ENCODE measurements at regions not wholly inside any gene's neighbourhood (a gene's known extent, or its start where the extent isn't known, plus 50 kb on each side); places are given as distances from the start of the nearest gene placed in this dataset.

DNA sequence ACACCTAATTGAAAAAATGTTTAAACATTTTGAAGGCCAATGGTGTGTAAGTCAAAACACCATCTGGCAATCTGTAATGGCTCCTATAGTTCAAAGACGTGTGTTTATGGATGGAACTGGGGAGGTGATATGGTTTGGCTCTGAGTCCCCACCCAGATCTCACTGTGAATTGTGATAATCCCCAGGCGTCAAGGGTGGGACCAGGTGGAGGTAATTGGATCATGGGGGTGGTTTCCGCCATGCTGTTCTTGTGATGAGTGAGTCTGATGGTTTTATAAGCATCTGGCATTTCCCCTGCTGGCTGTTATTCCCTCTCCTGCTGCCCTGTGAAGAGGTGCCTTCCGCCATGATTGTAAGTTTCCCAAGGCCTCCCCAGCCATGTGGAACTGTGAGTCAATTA is 52.2 kb downstream of the ADRA2C start:
- H3K27ac ChIP-seq (ENCODE audit: low read depth, low read length, severe bottlenecking), result no peak overlapping the region
- WGBS, 2 experiments (ENCODE audit: insufficient coverage in 2 of 2), result 83 to 87% methylated on average over 4 of the region's 4 CpGs
- H3K9me3 ChIP-seq (ENCODE audit: control insufficient read depth, low read length), result no peaks in the 10 kb centered on the region
- no peaks in the 10 kb centered on the region for H3K36me3 ChIP-seq (ENCODE audit: control insufficient read depth, insufficient read depth, low read length)
- peaks cover 7% of the 10 kb centered on the region for H3K4me1 ChIP-seq (ENCODE audit: control insufficient read depth, insufficient read depth, low read length, poor library complexity, severe bottlenecking)
- H3K4me3 ChIP-seq (ENCODE audit: extremely low read depth, insufficient read depth, low read length, poor library complexity, severe bottlenecking), result no peak overlapping the region

DNA sequence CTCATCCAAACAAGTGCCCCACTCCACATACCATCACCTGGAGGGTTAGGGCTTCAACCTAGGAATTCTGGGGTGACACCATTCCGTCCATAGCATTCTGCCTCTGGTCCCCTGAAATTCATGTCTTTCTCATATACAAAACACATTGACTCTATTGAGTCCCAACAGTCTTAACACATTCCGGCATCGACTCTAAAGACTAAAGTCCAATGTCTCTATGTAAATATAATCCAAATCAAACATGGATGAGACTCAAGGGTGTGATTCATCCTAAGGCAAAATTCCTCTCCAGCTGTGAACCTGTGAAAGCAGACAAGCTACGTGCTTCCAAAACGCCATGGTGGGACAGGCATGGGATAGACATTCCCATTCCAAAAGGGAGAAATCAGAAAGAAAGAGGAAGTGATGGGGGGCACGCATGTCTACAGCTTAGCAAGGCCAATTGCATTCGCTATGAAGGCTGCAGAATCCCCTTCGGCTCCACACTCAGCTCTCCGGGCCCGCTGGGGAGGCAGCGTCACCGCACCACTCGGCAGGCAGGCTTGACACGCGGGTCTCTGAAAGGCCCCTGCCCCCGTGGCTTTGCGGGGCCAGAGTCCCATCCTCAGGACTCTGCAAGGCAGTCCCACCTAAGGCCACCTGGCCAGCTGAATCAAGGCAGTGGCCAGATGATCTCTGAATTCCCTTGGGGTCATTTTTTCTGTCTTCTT is 53.2 kb downstream of the ADRA2C start:
- Histone ChIP-seq H3K4me1 (ENCODE audit: control insufficient read depth, insufficient read depth, low read length, poor library complexity, severe bottlenecking) (peaks cover 9% of the 10 kb centered on the region), H3K27ac (ENCODE audit: low read depth, low read length, severe bottlenecking) (no peak overlapping the region), H3K36me3 (ENCODE audit: control insufficient read depth, insufficient read depth, low read length) (no peaks in the 10 kb centered on the region), H3K4me3 (ENCODE audit: extremely low read depth, insufficient read depth, low read length, poor library complexity, severe bottlenecking) (no peak overlapping the region), H3K9me3 (ENCODE audit: control insufficient read depth, low read length) (no peaks in the 10 kb centered on the region)
- WGBS, 2 experiments (ENCODE audit: insufficient coverage in 2 of 2), result 88 to 91% methylated on average over 15 to 17 of the region's 17 CpGs

DNA sequence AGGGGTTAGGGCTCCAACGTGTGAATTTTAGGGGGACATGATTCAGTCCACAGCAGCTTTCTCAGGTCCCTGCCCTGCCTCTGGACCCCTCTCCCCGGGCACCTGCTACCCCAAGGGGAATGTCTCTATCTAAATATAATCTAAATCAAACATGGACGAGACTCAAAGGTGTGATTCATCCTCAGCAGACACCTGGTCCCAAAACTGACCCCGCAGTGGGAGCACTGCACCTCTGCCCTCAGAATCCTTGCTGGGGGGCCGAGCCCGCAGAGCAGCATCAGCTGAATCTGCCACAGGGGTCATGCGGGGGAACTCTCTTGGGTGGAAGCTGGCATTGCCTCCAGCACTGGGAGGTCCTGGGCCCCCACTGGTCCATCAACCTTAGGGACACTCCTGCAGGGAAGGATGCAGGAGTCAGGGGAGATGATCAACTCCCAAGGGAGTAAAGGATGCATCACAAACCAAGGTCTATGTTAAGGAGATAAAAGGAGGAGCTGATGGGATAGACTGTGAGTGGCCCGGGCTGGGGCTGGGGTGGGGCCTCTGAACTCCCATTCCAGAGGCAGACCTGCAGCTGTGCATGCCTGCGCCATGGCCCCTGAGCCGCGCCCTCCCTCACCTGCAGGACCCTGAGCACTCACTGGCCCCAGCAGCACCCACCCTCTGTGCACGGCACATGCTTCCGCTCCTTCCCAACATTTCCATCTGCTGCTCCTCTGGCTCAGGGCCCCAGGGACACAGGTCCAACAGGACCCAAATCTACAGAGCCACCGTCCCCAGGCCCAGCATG is 54.0 kb downstream of the ADRA2C start:
- WGBS, 2 experiments (ENCODE audit: insufficient coverage in 2 of 2), result 87 to 92% methylated on average over 10 to 13 of the region's 14 CpGs
- Histone ChIP-seq H3K9me3 (ENCODE audit: control insufficient read depth, low read length) (no peaks in the 10 kb centered on the region), H3K4me1 (ENCODE audit: control insufficient read depth, insufficient read depth, low read length, poor library complexity, severe bottlenecking) (peaks cover 9% of the 10 kb centered on the region), H3K4me3 (ENCODE audit: extremely low read depth, insufficient read depth, low read length, poor library complexity, severe bottlenecking) (no peak overlapping the region), H3K36me3 (ENCODE audit: control insufficient read depth, insufficient read depth, low read length) (no peaks in the 10 kb centered on the region), H3K27ac (ENCODE audit: low read depth, low read length, severe bottlenecking) (no peak overlapping the region)

DNA sequence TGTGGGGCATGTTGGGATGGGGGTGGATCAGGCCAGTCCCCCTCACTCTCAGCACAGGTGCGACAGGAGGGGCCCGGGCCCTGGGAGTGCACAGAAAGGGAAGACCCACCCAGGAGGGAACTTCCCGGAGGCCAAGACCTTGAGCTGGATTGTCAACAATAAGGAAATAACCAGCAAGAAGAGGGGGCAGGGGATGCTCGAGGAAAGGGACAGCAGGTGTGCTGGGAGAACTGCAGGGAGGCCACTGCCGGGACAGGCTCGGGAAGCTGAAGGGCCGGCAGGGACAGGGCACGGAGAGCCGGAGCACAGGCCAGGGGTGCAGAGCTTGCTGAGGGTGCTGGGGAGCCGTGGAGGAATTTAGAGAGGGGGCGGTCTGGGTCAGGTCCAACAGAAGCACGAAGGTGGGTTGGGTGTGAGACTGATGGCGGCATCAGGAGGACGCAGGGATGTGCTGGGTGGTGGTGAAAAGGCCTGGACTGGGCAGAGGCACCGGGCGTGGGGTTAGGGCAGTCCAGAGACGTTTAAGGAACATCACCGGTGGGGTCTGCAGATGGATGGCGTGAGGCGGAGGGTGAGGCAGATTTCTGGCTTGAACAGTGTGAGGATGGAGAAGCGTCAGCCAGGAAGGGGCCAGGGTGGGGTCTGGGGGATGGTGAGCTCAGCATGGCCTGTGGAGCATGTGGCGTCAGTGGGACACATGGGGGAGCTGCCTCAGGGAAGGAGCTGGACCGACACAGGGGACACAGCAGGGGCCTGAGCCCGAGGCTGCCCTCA is 54.8 kb downstream of the ADRA2C start:
- Histone ChIP-seq H3K36me3 (ENCODE audit: control insufficient read depth, insufficient read depth, low read length) (no peaks in the 10 kb centered on the region), H3K4me1 (ENCODE audit: control insufficient read depth, insufficient read depth, low read length, poor library complexity, severe bottlenecking) (peaks cover 9% of the 10 kb centered on the region), H3K27ac (ENCODE audit: low read depth, low read length, severe bottlenecking) (no peak overlapping the region), H3K9me3 (ENCODE audit: control insufficient read depth, low read length) (no peaks in the 10 kb centered on the region), H3K4me3 (ENCODE audit: extremely low read depth, insufficient read depth, low read length, poor library complexity, severe bottlenecking) (no peak overlapping the region)
- WGBS, 2 experiments (ENCODE audit: insufficient coverage in 2 of 2), result 83 to 86% methylated on average over 22 to 23 of the region's 24 CpGs

DNA sequence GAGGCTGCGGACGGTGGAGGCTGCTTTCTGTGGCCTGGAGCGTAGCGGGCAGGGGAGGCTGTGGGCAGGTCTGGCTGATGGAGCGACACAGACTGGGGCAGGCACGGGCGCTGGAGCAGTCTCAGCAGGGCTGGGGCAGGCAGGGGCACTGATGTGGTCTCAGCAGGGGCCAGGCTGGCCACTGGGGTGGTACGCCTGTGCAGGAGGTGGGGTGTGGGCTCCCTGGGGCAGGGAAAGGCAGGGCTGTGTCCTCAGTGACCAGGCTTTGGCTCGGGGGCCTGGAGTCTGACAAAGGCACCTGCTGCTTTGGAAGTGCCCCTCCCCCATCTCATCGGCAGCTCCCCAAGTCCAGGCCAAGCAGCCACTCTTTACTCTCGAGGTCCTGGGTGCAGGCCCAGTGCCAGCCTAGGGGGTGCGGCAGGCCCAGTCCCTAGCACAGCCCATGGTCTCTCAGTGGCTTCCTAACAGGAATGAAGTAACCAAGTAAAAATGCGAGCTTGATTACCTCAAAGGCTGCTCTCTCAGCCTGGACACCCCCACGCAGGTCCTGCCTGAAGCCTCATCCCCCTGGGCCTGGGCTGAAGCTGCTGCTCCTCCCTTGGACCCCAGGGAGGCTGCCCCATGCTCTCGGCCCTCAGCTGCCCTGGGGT is 55.5 kb downstream of the ADRA2C start:
- H3K27ac ChIP-seq (ENCODE audit: low read depth, low read length, severe bottlenecking), result no peak overlapping the region

DNA sequence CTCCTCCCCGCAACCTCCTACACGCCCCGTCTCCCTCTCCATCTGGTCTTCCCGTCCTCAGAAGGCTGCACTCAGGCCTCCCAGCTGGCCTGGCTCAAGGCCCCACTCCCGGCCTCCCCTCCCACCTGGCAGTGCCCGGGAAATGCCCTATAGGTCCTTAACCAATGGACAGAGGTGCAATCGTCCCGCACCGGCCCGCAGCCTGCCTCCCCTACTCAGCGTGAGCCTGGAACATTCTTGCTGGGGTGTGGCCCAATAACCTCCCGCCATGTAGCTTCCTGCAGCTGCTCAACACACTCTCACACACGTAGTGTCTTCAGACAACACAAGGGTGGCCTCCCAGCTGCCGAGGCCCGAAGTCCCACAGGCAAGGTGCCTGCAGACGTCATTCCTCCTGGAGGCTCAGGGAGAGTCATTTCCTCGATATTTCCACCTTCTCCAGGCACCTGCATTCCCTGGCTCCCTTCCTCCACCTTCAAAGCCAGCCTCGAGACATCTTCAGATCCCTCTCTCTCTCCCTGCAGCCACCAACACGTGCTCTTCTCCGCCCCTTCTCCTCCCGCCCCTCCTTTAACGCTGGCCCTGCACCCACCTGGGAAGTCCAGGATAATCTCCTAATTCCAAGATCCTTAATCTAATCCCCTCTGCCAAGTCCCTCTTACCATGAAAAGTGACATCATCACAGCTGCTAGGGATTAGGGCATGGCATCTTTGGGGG is 56.2 kb downstream of the ADRA2C start:
- H3K4me1 ChIP-seq (ENCODE audit: control insufficient read depth, insufficient read depth, low read length, poor library complexity, severe bottlenecking), result peaks cover 9% of the 10 kb centered on the region
- no peaks in the 10 kb centered on the region for H3K36me3 ChIP-seq (ENCODE audit: control insufficient read depth, insufficient read depth, low read length)
- H3K27ac ChIP-seq (ENCODE audit: low read depth, low read length, severe bottlenecking), result no peak overlapping the region
- no peaks in the 10 kb centered on the region for H3K9me3 ChIP-seq (ENCODE audit: control insufficient read depth, low read length)
- 56 to 75% methylated on average over 15 to 22 of the region's 22 CpGs for WGBS, 2 experiments (ENCODE audit: insufficient coverage in 2 of 2)
- H3K4me3 ChIP-seq (ENCODE audit: extremely low read depth, insufficient read depth, low read length, poor library complexity, severe bottlenecking), result no peak overlapping the region

More for the DNA sequence above, 55.5 kb downstream of the ADRA2C start:
- 75% methylated on average over 13 to 14 of the region's 15 CpGs for WGBS, 2 experiments (ENCODE audit: insufficient coverage in 2 of 2)
- Histone ChIP-seq H3K9me3 (ENCODE audit: control insufficient read depth, low read length) (no peaks in the 10 kb centered on the region), H3K36me3 (ENCODE audit: control insufficient read depth, insufficient read depth, low read length) (no peaks in the 10 kb centered on the region), H3K4me1 (ENCODE audit: control insufficient read depth, insufficient read depth, low read length, poor library complexity, severe bottlenecking) (peaks cover 9% of the 10 kb centered on the region), H3K4me3 (ENCODE audit: extremely low read depth, insufficient read depth, low read length, poor library complexity, severe bottlenecking) (no peak overlapping the region)

DNA sequence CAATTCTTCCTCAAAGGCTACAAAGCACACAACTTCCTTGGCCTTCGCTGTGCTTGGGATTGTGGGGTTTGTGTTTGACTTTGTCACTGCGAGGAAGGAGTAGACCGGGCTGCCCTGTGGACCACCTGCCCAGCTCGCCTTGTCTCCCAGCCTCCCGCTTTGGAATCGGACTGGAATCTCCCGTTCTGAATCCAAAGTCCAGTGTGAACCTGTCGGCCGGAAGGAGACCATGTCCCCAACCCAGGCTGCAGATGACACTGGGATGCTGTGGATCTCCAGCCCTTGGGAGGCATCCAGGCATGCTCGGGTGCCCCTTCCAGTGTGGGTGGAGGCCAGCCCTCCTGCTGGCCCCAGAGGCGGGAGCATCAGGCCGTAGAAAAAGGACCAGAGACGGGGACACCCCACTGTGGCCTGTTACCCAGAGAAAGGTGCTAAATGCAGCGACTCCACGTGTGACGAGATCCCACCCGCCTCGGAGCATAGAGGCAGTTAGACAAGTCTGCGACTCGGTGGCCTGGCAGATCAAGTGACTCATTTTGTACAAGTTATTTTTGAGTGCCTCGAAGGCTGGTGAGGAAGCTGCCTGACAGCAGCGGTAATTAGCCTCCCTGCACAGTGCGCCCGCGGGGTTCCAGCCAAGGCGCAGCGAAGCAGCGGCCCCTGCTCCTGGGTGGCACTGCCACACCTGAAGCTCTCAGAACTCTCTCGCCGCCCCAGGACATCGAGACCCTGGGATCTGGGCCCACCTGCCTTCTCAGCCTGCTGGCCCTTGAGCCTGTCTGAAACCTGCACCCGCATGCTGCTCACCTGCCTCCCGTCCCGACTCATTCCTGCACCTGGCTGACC is 57.5 kb downstream of the ADRA2C start:
- 86 to 90% methylated on average over 30 to 33 of the region's 34 CpGs for WGBS, 2 experiments (ENCODE audit: insufficient coverage in 2 of 2)
- peaks cover 9% of the 10 kb centered on the region for H3K4me1 ChIP-seq (ENCODE audit: control insufficient read depth, insufficient read depth, low read length, poor library complexity, severe bottlenecking)

DNA sequence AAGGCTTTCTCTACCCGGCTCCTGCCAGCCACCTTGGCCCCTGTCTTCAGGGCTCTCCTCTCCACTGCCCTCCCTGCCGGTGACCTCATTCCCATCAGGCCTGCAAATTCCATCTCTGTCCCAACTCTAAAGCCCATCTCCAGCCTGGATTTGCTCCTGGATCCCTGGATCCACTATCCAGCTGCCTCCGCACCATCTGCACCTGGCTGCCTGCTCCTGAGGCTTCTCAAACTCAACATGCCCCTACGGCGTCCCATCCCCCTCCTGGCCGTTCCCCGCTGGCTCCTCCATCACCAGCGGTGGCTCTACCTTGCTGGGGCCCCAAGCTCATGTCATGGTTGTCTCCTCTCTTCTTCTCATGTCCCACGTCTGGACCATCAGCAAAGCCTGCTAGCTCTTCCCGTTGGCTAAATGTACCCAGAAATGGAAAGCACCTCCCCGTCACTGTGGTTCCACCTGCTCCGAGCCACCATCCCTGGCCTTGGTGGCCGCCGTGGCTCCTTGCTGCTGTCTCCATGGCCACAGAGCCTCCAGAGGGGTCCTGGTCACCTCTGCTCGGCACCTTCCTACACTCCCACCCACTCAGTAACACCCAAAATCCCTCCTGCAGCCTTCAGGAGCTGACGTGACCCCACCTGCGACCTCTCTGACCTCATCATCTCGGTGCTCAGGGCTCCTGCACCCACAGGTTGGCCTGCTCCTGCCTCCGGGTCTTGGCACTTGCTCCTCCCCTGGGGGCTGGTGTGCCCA is 58.5 kb downstream of the ADRA2C start:
- Histone ChIP-seq H3K9me3 (ENCODE audit: control insufficient read depth, low read length) (no peaks in the 10 kb centered on the region), H3K36me3 (ENCODE audit: control insufficient read depth, insufficient read depth, low read length) (no peaks in the 10 kb centered on the region), H3K27ac (ENCODE audit: low read depth, low read length, severe bottlenecking) (no peak overlapping the region), H3K4me3 (ENCODE audit: extremely low read depth, insufficient read depth, low read length, poor library complexity, severe bottlenecking) (no peak overlapping the region), H3K4me1 (ENCODE audit: control insufficient read depth, insufficient read depth, low read length, poor library complexity, severe bottlenecking) (peaks cover 9% of the 10 kb centered on the region)
- 90 to 97% methylated on average over 16 to 18 of the region's 19 CpGs for WGBS, 2 experiments (ENCODE audit: insufficient coverage in 2 of 2)

More for the DNA sequence above, 57.5 kb downstream of the ADRA2C start:
- Histone ChIP-seq H3K9me3 (ENCODE audit: control insufficient read depth, low read length) (no peaks in the 10 kb centered on the region), H3K36me3 (ENCODE audit: control insufficient read depth, insufficient read depth, low read length) (no peaks in the 10 kb centered on the region), H3K4me3 (ENCODE audit: extremely low read depth, insufficient read depth, low read length, poor library complexity, severe bottlenecking) (no peak overlapping the region), H3K27ac (ENCODE audit: low read depth, low read length, severe bottlenecking) (no peak overlapping the region)

DNA sequence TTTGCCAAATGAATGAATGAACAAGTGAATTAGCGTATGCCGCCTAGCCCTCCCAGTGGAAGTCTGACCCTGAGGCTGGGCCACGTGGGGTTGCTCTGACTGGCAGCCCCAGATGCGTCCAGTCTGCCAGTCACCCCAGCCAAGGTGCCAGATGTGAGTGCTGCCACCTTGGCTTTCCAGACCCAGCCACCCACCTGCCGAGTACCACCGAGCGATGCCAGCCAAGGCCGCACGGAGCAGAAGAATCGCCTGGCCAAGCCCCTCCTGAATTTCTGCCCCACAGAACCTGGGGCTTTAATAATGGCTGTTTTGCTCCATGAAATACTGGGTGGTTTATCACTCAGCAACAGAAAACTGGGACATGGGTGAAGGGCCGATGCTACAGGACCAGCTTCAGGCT is 59.3 kb downstream of the ADRA2C start:
- Histone ChIP-seq H3K9me3 (ENCODE audit: control insufficient read depth, low read length) (no peaks in the 10 kb centered on the region), H3K36me3 (ENCODE audit: control insufficient read depth, insufficient read depth, low read length) (no peaks in the 10 kb centered on the region), H3K4me1 (ENCODE audit: control insufficient read depth, insufficient read depth, low read length, poor library complexity, severe bottlenecking) (peaks cover 11% of the 10 kb centered on the region), H3K4me3 (ENCODE audit: extremely low read depth, insufficient read depth, low read length, poor library complexity, severe bottlenecking) (no peak overlapping the region), H3K27ac (ENCODE audit: low read depth, low read length, severe bottlenecking) (no peak overlapping the region)
- 90 to 94% methylated on average over 10 to 11 of the region's 11 CpGs for WGBS, 2 experiments (ENCODE audit: insufficient coverage in 2 of 2)
